Body of pancreas (tissue), 4 donors: ENCODE measurements at regions not wholly inside any gene's neighbourhood (a gene's known extent, or its start where the extent isn't known, plus 50 kb on each side); places are given as distances from the start of the nearest gene placed in this dataset.

Experiments used
- ATAC-seq: fragments of 150-250 bp; one replicate; pipeline ENCODE4 v1.9.1; 2016
- DNase-seq, 4 donors: peaks; one replicate each; pipeline ENCODE4 v3.0.0-alpha.2; 2019
- H3K27ac ChIP-seq, 4 donors: fragments of 200-600 bp; sonication (generic); 1 replicate in 3 of 4; 2 replicates in 1 of 4; pipeline versions ENCODE4 v1.5.1 to v1.6.1; 2016 to 2019; ENCODE audit warnings: mild to moderate bottlenecking in 1 of 4, mixed read lengths in 1 of 4, moderate library complexity in 1 of 4
- H3K27me3 ChIP-seq, 2 donors: fragments of 200-600 bp; sonication (generic); one replicate each; pipeline ENCODE4 v1.6.0; 2016; ENCODE audit warnings: mild to moderate bottlenecking in 1 of 2
- H3K36me3 ChIP-seq, 2 donors: fragments of 200-600 bp; sonication (generic); replicated peaks in 1 of 2; 2 replicates each; pipeline ENCODE4 v1.5.1; 2016; ENCODE audit warnings: low read depth in 2 of 2; ENCODE audit not compliant: insufficient read depth in 1 of 2
- H3K4me1 ChIP-seq: fragments of 200-600 bp; sonication (generic); one replicate; pipeline ENCODE4 v1.6.0; 2016
- H3K4me3 ChIP-seq, 2 donors: fragments of 200-600 bp; sonication (generic); 1 replicate in 1 of 2; 2 replicates in 1 of 2; pipeline ENCODE4 v1.5.1; 2016 to 2019
- H3K9me3 ChIP-seq, 3 donors: fragments of 200-600 bp; sonication (generic); 1 replicate in 2 of 3; 2 replicates in 1 of 3; pipeline ENCODE4 v1.5.1; 2016
- CTCF ChIP-seq, 7 experiments: fragments of 450-650 bp in 4 of 7; fragments of 200-600 bp in 3 of 7; sonication (generic) in 3 of 7; IDR thresholded peaks; one replicate each; pipeline ENCODE4 v1.5.1; 2016 to 2019; ENCODE audit warnings: antibody characterized with exemption in 7 of 7
- POLR2A ChIP-seq, 3 donors: fragments of 450-650 bp; IDR thresholded peaks; one replicate each; pipeline ENCODE4 v1.6.1; 2016; ENCODE audit warnings: antibody characterized with exemption in 3 of 3, mild to moderate bottlenecking in 2 of 3
- WGBS, 2 donors: methylation state at CpG; one replicate each; pipeline ENCODE4 v1.1.5; 2017; 5-methylcytosine and 5-hydroxymethylcytosine counted together
- intact Hi-C: fragments of 100-400 bp; cut with DNase I; formaldehyde crosslinking; loops from one replicate; pipeline ENCODE4 v1.15.1; 2023

GRCh38 chr9:3125602-3126405, 281.9 kb upstream of the PUM3 start:
- no peak overlapping the region for H3K4me3 ChIP-seq
- H3K4me1 ChIP-seq, result no peaks in the 10 kb centered on the region
- peak; percentile 9 for ATAC-seq
- no peaks in the 10 kb centered on the region for H3K36me3 ChIP-seq
- H3K9me3 ChIP-seq, result no peaks in the 10 kb centered on the region
- H3K27ac ChIP-seq, result peak overlapping the region in 1 of 4 donors; percentile 19
- TF ChIP-seq CTCF (IDR thresholded peaks at IDR 0.05) (no peak), POLR2A (IDR thresholded peaks at IDR 0.05) (no peak)
- intact Hi-C loops, result no loop called here
- H3K27me3 ChIP-seq, result no peaks in the 10 kb centered on the region
- DNase-seq, result no peak
- 44 to 55% methylated on average over 6 of the region's 6 CpGs for WGBS, 2 donors

GRCh38 chr9:3124001-3124400, 280.1 kb upstream of the PUM3 start:
- no peaks in the 10 kb centered on the region for H3K9me3 ChIP-seq
- H3K4me3 ChIP-seq, result no peak overlapping the region
- no peak for TF ChIP-seq CTCF (IDR thresholded peaks at IDR 0.05)
- TF ChIP-seq POLR2A (IDR thresholded peaks at IDR 0.05), result no peak
- intact Hi-C loops, result no loop called here
- no peaks in the 10 kb centered on the region for H3K36me3 ChIP-seq
- ATAC-seq (no peak), DNase-seq (no peak)
- H3K27ac ChIP-seq, result no peak overlapping the region
- H3K27me3 ChIP-seq, result no peaks in the 10 kb centered on the region
- no peaks in the 10 kb centered on the region for H3K4me1 ChIP-seq
- WGBS, 2 donors, result 8 to 14% methylated on average over 2 of the region's 2 CpGs

GRCh38 chr9:3118081-3118480, 274.2 kb upstream of the PUM3 start:
- Histone ChIP-seq H3K4me1 (no peaks in the 10 kb centered on the region), H3K27me3 (no peaks in the 10 kb centered on the region), H3K27ac (no peak overlapping the region), H3K36me3 (no peaks in the 10 kb centered on the region), H3K9me3 (peaks cover 0 to 6% (median 0%) of the 10 kb centered on the region in 3 donors), H3K4me3 (no peak overlapping the region)
- TF ChIP-seq CTCF (IDR thresholded peaks at IDR 0.05) (no peak), POLR2A (IDR thresholded peaks at IDR 0.05) (no peak)
- intact Hi-C loops, result no loop called here
- ATAC-seq (no peak), DNase-seq (no peak)

GRCh38 chr9:3099646-3100045, 255.8 kb upstream of the PUM3 start:
- Histone ChIP-seq H3K36me3 (no peaks in the 10 kb centered on the region), H3K9me3 (no peaks in the 10 kb centered on the region), H3K4me1 (no peaks in the 10 kb centered on the region), H3K27me3 (no peaks in the 10 kb centered on the region), H3K4me3 (no peak overlapping the region), H3K27ac (no peak overlapping the region)
- TF ChIP-seq CTCF (IDR thresholded peaks at IDR 0.05) (no peak), POLR2A (IDR thresholded peaks at IDR 0.05) (no peak)
- intact Hi-C loops, result no loop called here
- DNase-seq (no peak), ATAC-seq (no peak)

GRCh38 chr9:3088219-3088618, 244.3 kb upstream of the PUM3 start:
- H3K36me3 ChIP-seq, result no peaks in the 10 kb centered on the region
- 71 to 81% methylated on average over 8 of the region's 8 CpGs for WGBS, 2 donors
- H3K4me1 ChIP-seq, result no peaks in the 10 kb centered on the region
- H3K9me3 ChIP-seq, result no peaks in the 10 kb centered on the region
- H3K27me3 ChIP-seq, result no peaks in the 10 kb centered on the region
- H3K27ac ChIP-seq, result no peak overlapping the region
- intact Hi-C loops, result no loop called here
- DNase-seq (no peak), ATAC-seq (no peak)
- no peak overlapping the region for H3K4me3 ChIP-seq
- TF ChIP-seq POLR2A (IDR thresholded peaks at IDR 0.05) (no peak), CTCF (IDR thresholded peaks at IDR 0.05) (no peak)
